ENCODE measurements at regions not wholly inside any gene's neighbourhood (a gene's known extent, or its start where the extent isn't known, plus 50 kb on each side); places are given as distances from the start of the nearest gene placed in this dataset.

GRCh38 chr4:180281724-180282123, 1961.5 kb upstream of the TENM3 start:
- TF ChIP-seq ATF2 (IDR thresholded peaks at IDR 0.05; ENCODE audit: low read length) (no peak), ASH2L (IDR thresholded peaks at IDR 0.05; ENCODE audit: borderline replicate concordance, low read depth) (no peak), CREB1 (IDR thresholded peaks at IDR 0.05; ENCODE audit: low read depth) (no peak), STAT1 (conservative IDR thresholded peaks at IDR 0.05) (no peak), CTCF (IDR thresholded peaks at IDR 0.05 in 2 of 3, conservative IDR thresholded peaks at IDR 0.05 in 1 of 3; ENCODE audit: control insufficient read depth in 2 of 3, extremely low read depth in 1 of 3, insufficient read depth in 1 of 3, low read depth in 3 of 3, low read length in 3 of 3) (no peak), CBX5 (IDR thresholded peaks at IDR 0.05; ENCODE audit: low read depth) (no peak), SP1 (IDR thresholded peaks at IDR 0.05; ENCODE audit: low read depth, low read length) (no peak)

Data from GM12878 (cell line).